ENCODE measurements at regions not wholly inside any gene's neighbourhood (a gene's known extent, or its start where the extent isn't known, plus 50 kb on each side); places are given as distances from the start of the nearest gene placed in this dataset.

GRCh38 chr5:165808335-165808734 is 2302.9 kb downstream of the MAT2B start:
- no peak for DNase-seq (ENCODE audit: low read depth in 3 of 3)

DNA sequence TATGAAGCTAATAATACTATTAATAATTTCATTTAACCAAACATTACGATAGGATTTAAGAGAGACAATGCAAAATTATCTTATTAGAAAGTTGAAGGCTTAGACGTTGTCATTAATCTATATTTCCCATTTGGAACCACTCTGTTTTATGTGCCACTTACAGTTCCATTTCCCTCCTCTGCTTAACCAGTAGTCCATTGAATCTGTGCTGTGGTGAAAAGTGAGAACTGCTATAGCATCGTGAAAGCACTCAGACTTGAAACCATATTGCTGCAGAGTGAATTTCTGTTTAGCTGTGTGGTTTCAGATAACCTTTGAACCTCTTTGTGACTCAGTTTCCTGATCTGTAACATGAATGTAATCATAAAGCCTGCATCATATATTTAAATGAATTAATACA is 2304.5 kb downstream of the MAT2B start:
- no peak for DNase-seq (ENCODE audit: low read depth in 3 of 3)

GRCh38 chr5:165829504-165829903 is 2324.1 kb downstream of the MAT2B start:
- no peak for DNase-seq (ENCODE audit: low read depth in 3 of 3)

- DNase-seq (ENCODE audit: low read depth in 3 of 3), result no peak
Observed at GRCh38 chr5:165834891-165835290, 2329.5 kb downstream of the MAT2B start.

DNA sequence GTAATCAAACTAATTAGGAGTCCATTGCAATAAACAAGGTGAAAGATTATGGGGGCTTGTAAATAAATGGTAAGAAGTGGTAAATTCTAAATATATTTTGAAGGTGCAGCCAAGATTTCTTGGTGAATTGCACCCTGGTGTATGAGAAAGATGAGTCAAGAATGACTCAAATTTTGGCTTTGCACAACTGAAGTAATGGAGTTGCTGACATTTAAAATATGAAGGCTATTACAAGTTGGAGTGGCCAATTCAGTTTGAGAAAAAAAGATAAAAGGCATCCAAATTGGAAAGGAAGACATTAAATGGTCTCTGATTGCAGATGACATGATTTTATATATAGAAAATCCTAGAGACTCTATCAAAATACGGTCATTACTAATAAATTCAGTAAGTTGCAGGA is 2330.6 kb downstream of the MAT2B start:
- DNase-seq (ENCODE audit: low read depth in 3 of 3), result no peak

DNA sequence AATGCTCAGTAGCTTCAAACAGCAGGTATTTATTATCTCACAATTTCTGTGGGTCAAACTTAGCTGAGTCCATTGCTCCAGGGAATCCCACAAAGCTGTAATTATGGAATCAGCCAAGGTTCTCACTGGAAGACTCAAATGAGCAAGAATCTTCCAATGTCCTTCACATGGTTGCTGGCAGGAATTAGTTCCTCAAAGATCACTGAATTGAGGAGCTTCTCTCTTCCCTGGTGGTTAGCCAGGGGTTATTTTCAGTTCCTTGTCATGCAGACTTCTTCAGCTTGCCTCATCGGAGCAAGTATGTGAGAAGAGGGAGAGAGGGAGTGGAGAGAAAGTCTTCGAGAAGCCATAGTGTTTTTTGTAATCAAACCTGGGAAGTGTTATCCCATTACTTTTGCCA is 2331.9 kb downstream of the MAT2B start:
- no peak for DNase-seq (ENCODE audit: low read depth in 3 of 3)

DNA sequence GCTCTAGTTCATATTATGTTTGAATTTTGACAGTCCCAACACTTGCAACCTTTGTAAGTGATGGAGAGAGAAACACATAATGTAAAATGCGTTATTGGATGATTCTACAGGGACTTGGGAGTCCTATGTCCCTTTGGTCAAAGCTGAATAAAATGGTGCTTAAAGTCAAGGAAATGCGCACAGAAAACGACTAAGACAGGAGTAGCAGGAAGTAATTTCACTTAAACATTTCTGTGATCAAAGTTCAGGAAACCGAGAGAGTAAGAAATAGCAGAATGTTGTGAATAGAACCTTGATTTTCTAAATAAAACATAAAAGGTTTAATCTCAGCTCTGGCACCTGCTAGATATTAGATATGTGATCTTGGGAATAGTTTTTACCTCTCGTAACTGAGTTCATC is 2339.2 kb downstream of the MAT2B start:
- DNase-seq (ENCODE audit: low read depth in 3 of 3), result no peak

- no peak for DNase-seq (ENCODE audit: low read depth in 3 of 3)
Observed at GRCh38 chr5:165858118-165858517, 2352.7 kb downstream of the MAT2B start.

DNA sequence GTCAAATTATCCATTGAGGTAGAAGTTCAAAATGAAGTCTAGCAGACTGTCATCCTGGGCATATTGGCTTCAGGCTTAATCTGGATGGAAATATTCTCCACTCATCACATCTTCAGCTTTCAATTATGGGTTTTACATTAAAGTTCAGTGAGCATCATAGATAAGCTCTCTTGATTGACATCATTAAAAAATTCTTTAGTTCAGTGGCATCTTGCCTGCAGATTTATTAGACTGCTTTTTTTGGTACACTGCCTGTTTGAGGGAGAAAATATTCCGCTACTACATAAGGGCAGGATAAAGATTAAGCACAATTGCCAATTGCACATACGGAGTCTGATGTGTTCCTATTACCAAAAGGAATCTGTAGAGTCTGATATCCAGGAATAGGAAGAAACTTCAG is 2353.8 kb downstream of the MAT2B start:
- DNase-seq (ENCODE audit: low read depth in 3 of 3), result no peak

GRCh38 chr5:165863239-165863638 is 2357.8 kb downstream of the MAT2B start:
- no peak for DNase-seq (ENCODE audit: low read depth in 3 of 3)

DNA sequence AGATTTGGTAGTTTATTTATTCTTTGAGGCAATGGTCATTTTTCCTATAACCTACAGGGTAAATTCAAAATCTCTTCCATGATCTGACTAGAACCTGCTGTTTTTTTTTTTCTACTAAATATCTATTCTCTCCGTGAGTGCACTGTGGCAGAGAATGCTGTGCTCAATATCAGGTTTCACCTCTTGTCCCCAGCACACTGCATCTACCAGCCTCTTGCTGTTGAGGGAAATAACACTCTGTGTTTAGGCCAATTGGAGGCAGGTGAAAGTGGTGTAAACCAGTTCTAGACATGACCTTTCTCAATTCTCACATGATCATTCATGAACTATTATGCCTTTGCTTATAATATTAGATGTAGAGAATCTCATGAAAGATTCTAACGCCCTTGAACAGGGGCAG is 2365.9 kb downstream of the MAT2B start:
- no peak for DNase-seq (ENCODE audit: low read depth in 3 of 3)

DNA sequence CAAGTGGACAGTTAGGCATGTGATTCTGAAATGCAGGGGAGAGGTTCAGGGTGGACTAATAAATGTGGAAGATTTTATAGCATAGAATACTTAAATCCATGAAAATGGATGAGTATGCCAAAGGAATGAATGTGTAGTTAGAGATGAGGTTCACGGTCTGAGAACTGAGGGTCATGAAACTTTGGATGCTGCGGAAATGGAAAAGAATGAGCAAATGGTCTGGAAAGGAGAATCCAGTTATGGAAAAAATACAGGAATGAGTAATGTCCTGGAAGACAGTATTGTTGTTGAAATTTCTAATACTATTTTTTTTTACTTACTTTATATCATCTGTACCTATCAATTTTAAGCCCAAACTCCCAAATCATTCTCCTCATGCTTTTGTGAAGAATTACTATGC is 2369.4 kb downstream of the MAT2B start:
- no peak for DNase-seq (ENCODE audit: low read depth in 3 of 3)

DNA sequence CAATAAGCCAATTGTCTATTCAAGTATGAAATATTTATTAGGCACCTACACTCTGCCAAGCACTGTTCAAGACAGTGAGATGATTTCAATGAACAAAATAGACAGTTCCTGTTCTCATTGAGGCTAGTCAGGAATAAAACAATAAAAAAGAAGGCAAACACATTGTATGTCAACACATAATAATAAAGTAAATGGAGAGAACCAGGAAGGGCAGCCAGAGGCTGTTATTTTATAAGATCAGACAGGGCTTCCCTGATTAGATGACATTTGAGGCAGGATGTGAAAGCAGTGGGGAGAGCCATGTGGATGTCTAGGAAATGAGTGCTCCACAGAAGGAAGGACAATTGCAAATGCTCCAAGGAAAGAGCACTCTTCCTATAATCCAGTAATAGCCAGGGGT is 2371.1 kb downstream of the MAT2B start:
- no peak for DNase-seq (ENCODE audit: low read depth in 3 of 3)

GRCh38 chr5:165877475-165877874 is 2372.1 kb downstream of the MAT2B start:
- DNase-seq (ENCODE audit: low read depth in 3 of 3), result no peak

DNA sequence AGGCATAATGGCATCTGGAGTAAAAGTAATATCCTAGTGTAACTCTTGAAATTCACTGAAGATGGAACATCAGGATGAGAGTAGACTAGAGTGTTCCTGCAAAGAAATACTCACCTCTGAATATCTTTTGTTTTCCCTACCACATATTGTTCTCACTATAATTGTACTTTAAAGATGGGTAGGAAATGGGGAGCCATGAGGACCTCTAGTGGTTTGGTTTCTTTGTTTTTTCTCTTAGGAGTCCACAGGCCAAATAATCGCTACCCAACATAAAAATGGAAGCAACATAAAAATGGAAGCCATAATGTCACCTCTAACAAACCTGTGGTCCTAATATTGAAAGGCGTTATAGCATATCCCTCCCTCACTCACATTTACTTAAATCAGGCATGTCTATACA is 2375.8 kb downstream of the MAT2B start:
- no peak for DNase-seq (ENCODE audit: low read depth in 3 of 3)

- no peak for DNase-seq (ENCODE audit: low read depth in 3 of 3)
Observed at GRCh38 chr5:165882099-165882498, 2376.7 kb downstream of the MAT2B start.

DNA sequence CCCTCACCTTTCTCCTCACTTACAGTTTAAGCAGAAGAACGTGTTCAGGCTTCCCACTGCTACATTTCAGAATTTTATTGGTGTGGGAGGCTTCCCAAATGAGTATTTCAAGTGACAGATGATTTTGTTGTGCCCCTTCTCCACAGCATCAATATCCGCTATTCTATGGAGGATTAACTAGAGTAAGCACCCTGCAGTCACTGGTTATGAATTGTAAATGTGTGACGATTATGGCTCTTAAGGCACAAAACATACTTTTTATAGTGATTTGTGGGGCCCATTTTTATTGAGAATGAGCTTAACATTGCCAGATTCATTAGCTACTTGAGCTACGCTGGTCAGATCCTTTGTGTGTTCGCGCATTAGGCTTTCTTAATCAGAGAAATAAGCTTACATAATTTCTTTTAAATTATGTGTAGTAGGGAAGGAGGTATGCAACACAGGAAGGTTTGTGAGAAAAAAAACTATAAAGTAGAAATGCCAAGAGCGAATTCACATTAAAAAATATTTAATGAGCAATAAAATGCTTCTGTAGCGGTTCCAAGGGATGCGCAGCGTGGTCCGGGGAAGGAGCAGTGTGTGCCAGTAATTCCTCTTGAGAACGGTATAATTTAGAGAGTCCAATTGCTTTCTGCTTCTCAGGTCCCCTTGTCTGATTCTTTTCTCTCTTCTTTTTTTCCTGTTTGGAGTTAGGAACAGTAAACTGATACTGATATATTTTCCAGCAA is 2380.4 kb downstream of the MAT2B start:
- DNase-seq (ENCODE audit: low read depth in 3 of 3), result no peak

DNA sequence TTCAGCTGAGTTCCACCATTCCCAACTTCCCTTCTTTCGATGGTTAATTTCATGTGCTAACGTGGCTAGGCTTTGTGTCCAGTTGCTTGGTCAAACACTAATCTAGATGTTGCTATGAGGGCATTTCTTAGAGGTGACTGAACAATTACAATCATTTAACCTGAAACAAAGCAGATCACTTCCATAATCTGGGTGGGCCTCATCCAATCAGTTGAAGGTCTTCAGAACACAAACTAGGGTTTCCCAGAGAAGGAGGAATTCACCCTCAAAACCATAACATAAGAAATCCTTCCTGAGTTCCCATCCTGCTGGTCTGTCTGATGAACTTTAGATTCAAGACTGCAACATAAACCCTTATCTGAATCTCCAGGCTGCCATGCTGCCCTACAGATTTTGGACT is 2381.7 kb downstream of the MAT2B start:
- no peak for DNase-seq (ENCODE audit: low read depth in 3 of 3)

DNA sequence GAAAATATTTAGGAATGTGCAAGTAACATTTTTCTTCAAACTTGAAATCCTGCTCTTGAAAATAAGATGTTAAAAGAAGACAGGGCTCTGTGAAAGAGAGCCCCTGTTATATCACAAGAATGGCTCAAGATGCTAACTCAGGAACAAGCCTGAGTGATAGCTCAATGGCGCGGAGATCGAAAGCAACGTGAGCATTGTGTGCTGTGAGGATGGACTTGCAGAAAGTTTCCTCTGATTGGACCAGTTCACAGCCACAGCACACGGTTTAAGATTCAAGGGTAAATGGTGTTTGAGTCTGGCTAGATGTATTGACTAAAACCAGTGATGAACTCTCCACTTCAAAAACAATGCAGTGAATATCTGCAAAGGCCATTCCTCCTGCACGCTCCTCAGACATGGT is 2387.0 kb downstream of the MAT2B start:
- no peak for DNase-seq (ENCODE audit: low read depth in 3 of 3)

- DNase-seq (ENCODE audit: low read depth in 3 of 3), result no peak
Observed at GRCh38 chr5:165894916-165895315, 2389.5 kb downstream of the MAT2B start.

DNA sequence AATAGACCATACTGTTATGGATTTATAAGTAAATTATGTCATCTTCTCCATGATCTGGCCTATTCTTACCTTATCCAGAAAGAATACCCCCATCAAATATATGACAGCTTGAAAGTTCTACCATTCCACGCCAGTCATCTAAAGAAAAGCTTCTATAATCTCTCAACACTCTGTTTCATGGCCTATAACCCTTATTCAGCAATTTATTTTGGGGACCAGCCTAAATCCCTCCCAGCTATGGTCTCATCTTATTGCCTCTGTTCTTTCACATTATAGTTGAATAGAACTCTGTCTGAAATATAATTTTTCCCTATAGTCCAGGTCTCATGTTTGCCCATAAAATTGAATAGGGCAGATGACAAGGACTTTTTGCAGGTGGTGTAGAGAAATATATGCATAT is 2387.6 kb upstream of the WWC1 start:
- DNase-seq (ENCODE audit: low read depth in 3 of 3), result no peak

GRCh38 chr5:165906871-165907270 is 2384.6 kb upstream of the WWC1 start:
- no peak for DNase-seq (ENCODE audit: low read depth in 3 of 3)

DNA sequence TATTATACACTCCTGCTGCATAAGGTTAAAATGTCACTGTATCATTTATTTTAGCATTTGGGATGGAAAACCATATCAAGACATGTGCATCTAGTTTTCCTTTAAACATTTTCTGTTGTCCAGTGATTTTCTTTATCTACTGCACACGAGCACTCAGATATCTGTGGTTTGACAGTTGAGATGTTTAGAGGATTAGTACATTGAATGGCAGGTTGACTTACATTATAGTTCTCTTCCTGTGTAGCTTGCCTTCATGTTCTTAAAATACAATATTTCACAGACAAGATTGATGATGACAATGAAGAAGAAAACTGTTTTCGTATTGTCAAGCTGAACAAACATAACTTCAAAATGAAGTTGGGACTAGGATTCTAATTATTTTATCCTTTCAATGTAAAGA is 2378.4 kb upstream of the WWC1 start:
- no peak for DNase-seq (ENCODE audit: low read depth in 3 of 3)

- DNase-seq (ENCODE audit: low read depth in 3 of 3), result no peak
Observed at GRCh38 chr5:165914456-165914855, 2377.0 kb upstream of the WWC1 start.
